ENCODE measurements at regions not wholly inside any gene's neighbourhood (a gene's known extent, or its start where the extent isn't known, plus 50 kb on each side); places are given as distances from the start of the nearest gene placed in this dataset.

GRCh38 chr4:55216863-55217635 is 91.7 kb upstream of the KDR start:
- 70 to 80% (median 71%) methylated on average over 4 of the region's 4 CpGs for WGBS, 4 donors

DNA sequence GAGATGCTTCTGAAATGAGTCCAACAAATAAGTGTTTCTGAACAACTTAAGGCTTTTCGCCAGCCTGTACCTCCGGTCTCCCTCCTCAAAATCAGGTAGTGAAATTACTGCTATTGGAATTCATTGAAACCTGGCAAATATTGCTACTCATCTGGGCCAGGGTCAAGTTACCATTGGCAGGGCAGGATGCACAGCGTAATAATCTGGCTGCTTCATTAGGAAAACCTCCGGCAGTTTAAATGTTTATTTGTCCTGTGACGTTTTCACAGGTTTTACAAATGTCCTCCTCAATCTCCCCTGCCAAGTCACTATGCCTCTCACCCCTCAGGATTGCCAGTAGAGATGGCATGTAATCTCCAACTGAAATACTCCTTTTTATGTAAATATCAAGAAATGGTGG is 92.6 kb upstream of the KDR start:
- Histone ChIP-seq H3K27ac (no peak overlapping the region), H3K27me3 (no peaks in the 10 kb centered on the region), H3K9me3 (replicated peaks in 1 of 3) (no peaks in the 10 kb centered on the region), H3K4me3 (no peak overlapping the region), H3K4me1 (replicated peaks in 1 of 2) (no peaks in the 10 kb centered on the region), H3K36me3 (replicated peaks in 1 of 2) (no peaks in the 10 kb centered on the region)
- intact Hi-C loops (cut with DNase I), result no loop called here
- TF ChIP-seq CTCF (IDR thresholded peaks at IDR 0.05) (no peak), POLR2A (IDR thresholded peaks at IDR 0.05) (no peak)
- 63 to 78% (median 66%) methylated on average over 5 of the region's 5 CpGs for WGBS, 4 donors
- DNase-seq, result no peak

More at GRCh38 chr4:55216863-55217635, 91.7 kb upstream of the KDR start:
- H3K36me3 ChIP-seq (replicated peaks in 1 of 2), result no peaks in the 10 kb centered on the region
- H3K9me3 ChIP-seq (replicated peaks in 1 of 3), result no peaks in the 10 kb centered on the region
- no peak for TF ChIP-seq CTCF (IDR thresholded peaks at IDR 0.05)
- no peak for TF ChIP-seq POLR2A (IDR thresholded peaks at IDR 0.05)
- H3K27me3 ChIP-seq, result no peaks in the 10 kb centered on the region
- intact Hi-C loops (cut with DNase I), result no loop called here
- H3K27ac ChIP-seq, result no peak overlapping the region
- H3K4me1 ChIP-seq (replicated peaks in 1 of 2), result no peaks in the 10 kb centered on the region
- no peak for DNase-seq
- H3K4me3 ChIP-seq, result no peak overlapping the region

DNA sequence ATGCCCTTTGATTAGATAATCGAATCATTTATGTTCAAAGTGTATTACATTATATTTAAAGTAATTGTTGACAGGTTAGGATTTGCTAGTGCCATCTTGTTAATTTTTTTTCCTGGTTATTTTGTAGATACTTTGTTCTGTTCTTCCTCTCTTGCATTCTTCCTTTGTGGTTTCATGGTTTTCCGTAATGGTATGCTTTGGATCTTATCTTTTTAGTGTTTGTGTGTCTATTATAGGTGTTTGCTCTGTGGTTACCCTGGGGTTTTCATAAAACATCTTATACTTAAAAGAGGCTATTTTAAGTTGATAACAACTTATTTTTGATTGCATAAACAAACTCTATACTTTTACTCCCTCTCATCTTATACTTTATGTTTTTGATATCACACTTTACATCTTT is 108.2 kb upstream of the SRD5A3 start:
- no peaks in the 10 kb centered on the region for H3K36me3 ChIP-seq (replicated peaks in 1 of 2)
- DNase-seq, result no peak
- no peak overlapping the region for H3K4me3 ChIP-seq
- TF ChIP-seq CTCF (IDR thresholded peaks at IDR 0.05), result no peak
- no peak for TF ChIP-seq POLR2A (IDR thresholded peaks at IDR 0.05)
- no peaks in the 10 kb centered on the region for H3K4me1 ChIP-seq (replicated peaks in 1 of 2)
- H3K9me3 ChIP-seq (replicated peaks in 1 of 3), result no peaks in the 10 kb centered on the region
- H3K27me3 ChIP-seq, result no peaks in the 10 kb centered on the region
- intact Hi-C loops (cut with DNase I), result no loop called here
- H3K27ac ChIP-seq, result no peak overlapping the region
- WGBS, 4 donors, result 68 to 73% (median 71%) methylated on average over 2 of the region's 2 CpGs

- intact Hi-C loops (cut with DNase I), result no loop called here
- Histone ChIP-seq H3K27ac (no peak overlapping the region), H3K4me1 (replicated peaks in 1 of 2) (no peaks in the 10 kb centered on the region), H3K36me3 (replicated peaks in 1 of 2) (no peaks in the 10 kb centered on the region), H3K27me3 (no peaks in the 10 kb centered on the region), H3K9me3 (replicated peaks in 1 of 3) (no peaks in the 10 kb centered on the region), H3K4me3 (no peak overlapping the region)
- DNase-seq, result no peak
- 71 to 87% (median 77%) methylated on average over 2 of the region's 2 CpGs for WGBS, 4 donors
- TF ChIP-seq POLR2A (IDR thresholded peaks at IDR 0.05) (no peak), CTCF (IDR thresholded peaks at IDR 0.05) (no peak)
These were observed 107.6 kb upstream of the SRD5A3 start for GRCh38 chr4:55238407-55238806.

Measured in adrenal gland (tissue), 9 donors.